Bronchial epithelial cell (primary cell): ENCODE measurements at regions not wholly inside any gene's neighbourhood (a gene's known extent, or its start where the extent isn't known, plus 50 kb on each side); places are given as distances from the start of the nearest gene placed in this dataset.

Source experiments
- DNase-seq: peaks from one replicate; pipeline ENCODE4 v3.0.0-alpha.2; 2010; ENCODE audit warnings: low read depth
- FAIRE-seq: peaks from 2 replicates; lab custom pipeline; 2011; peaks lifted over from hg19 to GRCh38; lab: Jason Lieb, UNC
- H3K27me3 ChIP-seq: 2 replicates; pipeline ENCODE4 v1.5.1; 2011; ENCODE audit warnings: low read length; ENCODE audit not compliant: control insufficient read depth, insufficient read depth
- H3K36me3 ChIP-seq: 2 replicates; pipeline ENCODE4 v1.5.1; 2011; ENCODE audit warnings: low read length; ENCODE audit not compliant: control insufficient read depth, insufficient read depth
- H3K4me3 ChIP-seq: 2 replicates; pipeline ENCODE4 v1.5.1; 2011; ENCODE audit warnings: mild to moderate bottlenecking, low read depth, low read length, control low read depth
- CTCF ChIP-seq: IDR thresholded peaks from 2 replicates; pipeline ENCODE4 v1.5.1; 2011; ENCODE audit warnings: mild to moderate bottlenecking, moderate library complexity, low read length, control low read depth, inconsistent platforms; ENCODE audit not compliant: insufficient read depth, severe bottlenecking

GRCh38 chr15:62392376-62392775, 227.3 kb upstream of the C2CD4B start:
- no peak for TF ChIP-seq CTCF
- H3K4me3 ChIP-seq = no peak overlapping the region
- peaks cover 3% of the 10 kb centered on the region for H3K27me3 ChIP-seq
- no peak for FAIRE-seq
- H3K36me3 ChIP-seq = no peaks in the 10 kb centered on the region
- no peak for DNase-seq

DNA sequence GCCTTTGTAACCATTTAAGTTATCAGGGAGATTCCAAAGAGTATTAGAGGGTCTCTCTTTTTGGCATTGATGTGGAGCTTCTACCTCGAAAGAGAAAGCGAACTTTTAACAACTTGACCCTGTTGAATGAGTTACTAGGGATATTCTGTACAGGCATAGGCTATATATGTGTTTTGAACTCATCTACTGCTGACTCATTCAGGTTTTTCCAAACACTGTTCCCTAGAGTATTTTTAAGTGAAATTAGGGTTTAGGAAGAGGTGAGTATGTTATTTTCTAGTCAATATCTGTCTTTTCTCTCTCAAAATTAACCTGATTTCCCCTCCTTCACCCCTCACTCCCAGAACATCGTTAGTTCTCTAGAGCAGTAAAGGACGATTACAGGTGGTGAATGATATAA, 228.1 kb upstream of the C2CD4B start:
- Histone ChIP-seq H3K36me3 (no peaks in the 10 kb centered on the region), H3K27me3 (peaks cover 3% of the 10 kb centered on the region), H3K4me3 (no peak overlapping the region)
- no peak for DNase-seq
- TF ChIP-seq CTCF = no peak
- FAIRE-seq = no peak

- H3K27me3 ChIP-seq = peaks cover 3% of the 10 kb centered on the region
- no peak overlapping the region for H3K4me3 ChIP-seq
- FAIRE-seq (no peak), DNase-seq (no peak)
- H3K36me3 ChIP-seq = no peaks in the 10 kb centered on the region
- no peak for TF ChIP-seq CTCF
Observed at GRCh38 chr15:62394079-62394478, 229.0 kb upstream of the C2CD4B start.

GRCh38 chr15:62400778-62401177, 235.7 kb upstream of the C2CD4B start:
- Histone ChIP-seq H3K4me3 (no peak overlapping the region), H3K27me3 (peaks cover 2% of the 10 kb centered on the region), H3K36me3 (no peaks in the 10 kb centered on the region)
- no peak for TF ChIP-seq CTCF
- FAIRE-seq = no peak
- no peak for DNase-seq

DNA sequence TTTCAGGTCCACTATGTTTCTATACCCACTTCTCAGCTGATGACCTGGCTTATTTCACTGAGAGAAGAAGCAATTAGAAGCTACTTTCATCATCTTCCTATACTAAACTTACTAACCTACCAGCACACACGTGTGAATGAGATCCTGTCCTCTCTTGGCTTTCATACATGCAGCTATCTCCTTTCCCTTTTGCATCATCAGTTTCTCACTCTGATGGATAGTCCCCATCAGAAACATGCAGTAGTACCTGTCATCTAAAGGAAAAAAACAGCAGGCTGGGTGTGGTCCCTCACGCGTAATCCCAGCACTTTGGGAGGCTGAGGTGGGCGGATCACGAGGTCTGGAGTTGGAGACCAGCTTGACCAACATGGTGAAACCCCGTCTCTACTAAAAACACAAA, 237.6 kb upstream of the C2CD4B start:
- H3K27me3 ChIP-seq = peaks cover 4% of the 10 kb centered on the region
- TF ChIP-seq CTCF = no peak
- no peak for FAIRE-seq

GRCh38 chr15:62403164-62403809, 238.2 kb upstream of the C2CD4B start:
- DNase-seq (peak; percentile 59), FAIRE-seq (no peak)
- no peaks in the 10 kb centered on the region for H3K36me3 ChIP-seq
- peaks cover 4% of the 10 kb centered on the region for H3K27me3 ChIP-seq
- H3K4me3 ChIP-seq = no peak overlapping the region
- no peak for TF ChIP-seq CTCF

More for the DNA sequence above, 237.6 kb upstream of the C2CD4B start:
- H3K36me3 ChIP-seq = no peaks in the 10 kb centered on the region
- no peak for DNase-seq
- H3K4me3 ChIP-seq = no peak overlapping the region
